IMR-90 (cell line): ENCODE measurements at regions not wholly inside any gene's neighbourhood (a gene's known extent, or its start where the extent isn't known, plus 50 kb on each side); places are given as distances from the start of the nearest gene placed in this dataset.

ENCODE experiments used
- BHLHE40 ChIP-seq: fragments of 150-350 bp; IDR thresholded peaks from 2 replicates; pipeline ENCODE4 v1.6.1; 2016; ENCODE audit warnings: mild to moderate bottlenecking, low read depth, low read length
- CEBPB ChIP-seq: IDR thresholded peaks from 2 replicates; pipeline ENCODE4 v1.6.1; 2012; ENCODE audit warnings: low read depth, low read length, improper control_type of control experiment
- CHD1 ChIP-seq: IDR thresholded peaks from 2 replicates; pipeline ENCODE4 v1.6.1; 2012; ENCODE audit warnings: low read depth, low read length, improper control_type of control experiment
- FOS ChIP-seq: fragments of 150-350 bp; IDR thresholded peaks from 2 replicates; pipeline ENCODE4 v1.6.1; 2016; ENCODE audit warnings: low read depth, low read length
- MAFK ChIP-seq: IDR thresholded peaks from 2 replicates; pipeline ENCODE4 v1.6.1; 2012; ENCODE audit warnings: low read depth, low read length, improper control_type of control experiment
- MAZ ChIP-seq: IDR thresholded peaks from 2 replicates; pipeline ENCODE4 v1.6.1; 2012; ENCODE audit warnings: low read depth, mild to moderate bottlenecking, low read length, improper control_type of control experiment, moderate library complexity, borderline replicate concordance
- MXI1 ChIP-seq: IDR thresholded peaks from 2 replicates; pipeline ENCODE4 v1.6.1; 2012; ENCODE audit warnings: low read depth, mild to moderate bottlenecking, low read length, moderate library complexity, borderline replicate concordance
- POLR2A ChIP-seq: IDR thresholded peaks from 2 replicates; pipeline ENCODE4 v1.6.1; 2012; ENCODE audit warnings: mild to moderate bottlenecking, low read depth, low read length
- RAD21 ChIP-seq: IDR thresholded peaks from 2 replicates; pipeline ENCODE4 v1.6.1; 2012; ENCODE audit warnings: low read length, improper control_type of control experiment
- RCOR1 ChIP-seq: IDR thresholded peaks from 2 replicates; pipeline ENCODE4 v1.6.1; 2012; ENCODE audit warnings: mild to moderate bottlenecking, low read length, improper control_type of control experiment; ENCODE audit not compliant: insufficient replicate concordance
- SMC3 ChIP-seq: fragments of 150-350 bp; IDR thresholded peaks from 2 replicates; pipeline ENCODE4 v1.6.1; 2016; ENCODE audit warnings: low read depth, mild to moderate bottlenecking, antibody characterized with exemption, low read length, moderate library complexity
- TF ChIP-seq, protein P1 (sequence below): conservative IDR thresholded peaks from 2 replicates; pipeline ENCODE4 v1.5.1; 2012; ENCODE audit warnings: mild to moderate bottlenecking, low read depth, low read length, improper control_type of control experiment
- TF ChIP-seq, protein P2 (sequence below): fragments of 150-350 bp; IDR thresholded peaks from 2 replicates; pipeline ENCODE4 v1.6.1; 2017; ENCODE audit warnings: mild to moderate bottlenecking, antibody characterized with exemption, low read length, low read depth
- TF ChIP-seq, protein P3 (sequence below): fragments of 150-350 bp; IDR thresholded peaks from 2 replicates; pipeline ENCODE4 v1.6.1; 2016; ENCODE audit warnings: low read depth, mild to moderate bottlenecking, low read length, moderate library complexity, borderline replicate concordance

DNA sequence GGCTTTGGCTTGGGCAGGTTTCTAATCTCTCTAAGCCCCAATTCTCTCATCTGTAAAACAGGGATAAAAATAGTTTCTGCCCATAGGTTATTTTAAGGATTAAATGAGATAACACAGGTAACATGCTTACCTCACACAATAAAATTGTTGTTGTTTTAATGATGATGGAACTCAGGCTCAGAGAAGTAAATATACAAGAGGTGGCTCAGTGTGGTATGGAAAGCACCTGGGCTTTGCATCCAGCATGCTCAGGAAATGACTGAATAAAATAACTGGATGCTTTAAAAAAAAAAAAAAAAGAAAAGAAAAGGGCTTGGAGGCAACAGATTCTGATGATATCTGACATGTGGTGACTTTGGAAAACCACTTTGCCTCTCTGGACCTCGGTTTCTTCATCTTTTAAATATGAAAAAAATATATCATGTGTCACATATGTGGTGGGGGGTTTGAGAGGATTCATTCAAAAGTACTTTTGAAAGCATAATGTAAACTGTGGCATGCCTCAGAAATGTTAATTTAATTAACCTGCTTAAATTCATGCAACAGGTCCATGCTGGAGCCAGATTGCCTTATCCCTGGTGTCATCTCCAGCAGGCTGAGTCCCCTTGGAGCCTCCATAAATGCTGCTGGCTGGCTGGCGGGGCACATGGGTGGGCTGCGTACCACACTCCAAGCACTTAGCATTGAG, 112.8 kb upstream of the CDC42EP3 start:
- TF ChIP-seq, protein P1, sequence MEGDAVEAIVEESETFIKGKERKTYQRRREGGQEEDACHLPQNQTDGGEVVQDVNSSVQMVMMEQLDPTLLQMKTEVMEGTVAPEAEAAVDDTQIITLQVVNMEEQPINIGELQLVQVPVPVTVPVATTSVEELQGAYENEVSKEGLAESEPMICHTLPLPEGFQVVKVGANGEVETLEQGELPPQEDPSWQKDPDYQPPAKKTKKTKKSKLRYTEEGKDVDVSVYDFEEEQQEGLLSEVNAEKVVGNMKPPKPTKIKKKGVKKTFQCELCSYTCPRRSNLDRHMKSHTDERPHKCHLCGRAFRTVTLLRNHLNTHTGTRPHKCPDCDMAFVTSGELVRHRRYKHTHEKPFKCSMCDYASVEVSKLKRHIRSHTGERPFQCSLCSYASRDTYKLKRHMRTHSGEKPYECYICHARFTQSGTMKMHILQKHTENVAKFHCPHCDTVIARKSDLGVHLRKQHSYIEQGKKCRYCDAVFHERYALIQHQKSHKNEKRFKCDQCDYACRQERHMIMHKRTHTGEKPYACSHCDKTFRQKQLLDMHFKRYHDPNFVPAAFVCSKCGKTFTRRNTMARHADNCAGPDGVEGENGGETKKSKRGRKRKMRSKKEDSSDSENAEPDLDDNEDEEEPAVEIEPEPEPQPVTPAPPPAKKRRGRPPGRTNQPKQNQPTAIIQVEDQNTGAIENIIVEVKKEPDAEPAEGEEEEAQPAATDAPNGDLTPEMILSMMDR = no peak
- TF ChIP-seq MXI1 (no peak), POLR2A (no peak), CEBPB (no peak), CHD1 (no peak), FOS (no peak), RAD21 (no peak), BHLHE40 (no peak), SMC3 (no peak), MAZ (no peak), MAFK (no peak), RCOR1 (no peak)
- TF ChIP-seq, protein P2, sequence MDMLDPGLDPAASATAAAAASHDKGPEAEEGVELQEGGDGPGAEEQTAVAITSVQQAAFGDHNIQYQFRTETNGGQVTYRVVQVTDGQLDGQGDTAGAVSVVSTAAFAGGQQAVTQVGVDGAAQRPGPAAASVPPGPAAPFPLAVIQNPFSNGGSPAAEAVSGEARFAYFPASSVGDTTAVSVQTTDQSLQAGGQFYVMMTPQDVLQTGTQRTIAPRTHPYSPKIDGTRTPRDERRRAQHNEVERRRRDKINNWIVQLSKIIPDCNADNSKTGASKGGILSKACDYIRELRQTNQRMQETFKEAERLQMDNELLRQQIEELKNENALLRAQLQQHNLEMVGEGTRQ = no peak
- TF ChIP-seq, protein P3, sequence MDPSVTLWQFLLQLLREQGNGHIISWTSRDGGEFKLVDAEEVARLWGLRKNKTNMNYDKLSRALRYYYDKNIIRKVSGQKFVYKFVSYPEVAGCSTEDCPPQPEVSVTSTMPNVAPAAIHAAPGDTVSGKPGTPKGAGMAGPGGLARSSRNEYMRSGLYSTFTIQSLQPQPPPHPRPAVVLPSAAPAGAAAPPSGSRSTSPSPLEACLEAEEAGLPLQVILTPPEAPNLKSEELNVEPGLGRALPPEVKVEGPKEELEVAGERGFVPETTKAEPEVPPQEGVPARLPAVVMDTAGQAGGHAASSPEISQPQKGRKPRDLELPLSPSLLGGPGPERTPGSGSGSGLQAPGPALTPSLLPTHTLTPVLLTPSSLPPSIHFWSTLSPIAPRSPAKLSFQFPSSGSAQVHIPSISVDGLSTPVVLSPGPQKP = no peak
